NCI-H460 (cell line): ENCODE measurements at regions not wholly inside any gene's neighbourhood (a gene's known extent, or its start where the extent isn't known, plus 50 kb on each side); places are given as distances from the start of the nearest gene placed in this dataset.
A peak's percentile ranks its signal among the peaks of the same experiment; 100 is the strongest.

Experiments
- DNase-seq: peaks from one replicate; pipeline ENCODE4 v3.0.0-alpha.2; 2016; ENCODE audit warnings: low read depth; ENCODE audit errors: extremely low read depth

DNA sequence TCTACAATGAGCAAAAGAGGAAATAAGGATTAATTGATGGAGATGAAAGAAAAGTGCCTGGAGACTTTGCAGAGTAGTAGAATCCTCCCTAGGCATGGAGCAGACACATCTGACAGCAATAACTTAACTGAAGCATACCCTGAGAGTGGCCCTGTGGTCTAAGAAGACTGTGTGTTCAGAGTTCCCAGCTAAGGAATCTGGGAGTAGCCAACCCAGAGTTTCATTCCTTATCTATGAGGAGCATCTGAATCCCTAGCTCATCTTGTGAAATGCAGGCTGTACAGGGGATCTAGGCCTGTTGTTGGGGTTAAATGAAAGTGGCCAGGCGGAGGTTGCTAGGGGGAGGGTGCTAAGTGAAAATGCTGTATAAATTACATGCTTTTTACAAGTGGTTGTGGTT, 233.1 kb upstream of the FBXL7 start:
- DNase-seq, result no peak

DNA sequence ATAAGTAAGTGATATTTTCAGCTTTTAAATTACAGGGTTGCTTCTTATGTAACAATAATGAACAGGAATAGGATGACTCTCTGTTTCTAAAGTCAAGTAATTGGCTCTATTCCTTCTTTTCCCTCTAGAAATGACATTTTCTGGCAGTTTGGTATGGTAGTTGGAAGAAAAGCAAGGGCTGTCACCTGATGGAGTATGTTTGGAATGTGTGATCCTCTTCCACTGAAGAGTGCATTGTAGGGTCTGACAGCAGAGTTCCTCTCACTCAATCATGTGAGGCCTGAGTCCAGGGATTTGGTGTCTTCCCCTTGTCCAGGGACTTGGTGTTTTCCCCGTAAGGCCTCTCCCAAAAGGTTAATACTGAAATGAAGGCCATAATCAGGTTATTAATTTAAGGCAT, 233.8 kb upstream of the FBXL7 start:
- no peak for DNase-seq

DNA sequence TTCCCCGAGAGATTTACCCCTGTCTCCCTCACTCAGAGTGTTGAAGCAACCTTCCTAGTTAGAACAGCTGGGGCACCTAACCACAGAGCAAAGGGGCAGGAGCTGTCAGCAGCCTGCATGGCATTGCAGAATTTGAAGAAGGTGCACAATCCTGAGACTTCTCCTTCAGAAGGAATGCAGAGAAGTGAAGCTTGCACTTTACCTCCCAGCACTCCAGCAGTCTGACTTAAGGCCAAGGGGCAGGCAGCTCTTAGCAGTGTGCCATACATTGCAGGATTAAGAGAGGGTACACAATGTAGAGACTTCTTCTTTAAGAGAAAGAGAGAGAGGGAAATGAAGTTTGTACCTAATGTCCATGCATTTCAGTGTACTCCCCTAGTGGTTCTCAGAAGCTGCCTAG, 236.0 kb upstream of the FBXL7 start:
- DNase-seq, result no peak

GRCh38 chr5:15263406-15263805, 236.6 kb upstream of the FBXL7 start:
- DNase-seq, result no peak

DNA sequence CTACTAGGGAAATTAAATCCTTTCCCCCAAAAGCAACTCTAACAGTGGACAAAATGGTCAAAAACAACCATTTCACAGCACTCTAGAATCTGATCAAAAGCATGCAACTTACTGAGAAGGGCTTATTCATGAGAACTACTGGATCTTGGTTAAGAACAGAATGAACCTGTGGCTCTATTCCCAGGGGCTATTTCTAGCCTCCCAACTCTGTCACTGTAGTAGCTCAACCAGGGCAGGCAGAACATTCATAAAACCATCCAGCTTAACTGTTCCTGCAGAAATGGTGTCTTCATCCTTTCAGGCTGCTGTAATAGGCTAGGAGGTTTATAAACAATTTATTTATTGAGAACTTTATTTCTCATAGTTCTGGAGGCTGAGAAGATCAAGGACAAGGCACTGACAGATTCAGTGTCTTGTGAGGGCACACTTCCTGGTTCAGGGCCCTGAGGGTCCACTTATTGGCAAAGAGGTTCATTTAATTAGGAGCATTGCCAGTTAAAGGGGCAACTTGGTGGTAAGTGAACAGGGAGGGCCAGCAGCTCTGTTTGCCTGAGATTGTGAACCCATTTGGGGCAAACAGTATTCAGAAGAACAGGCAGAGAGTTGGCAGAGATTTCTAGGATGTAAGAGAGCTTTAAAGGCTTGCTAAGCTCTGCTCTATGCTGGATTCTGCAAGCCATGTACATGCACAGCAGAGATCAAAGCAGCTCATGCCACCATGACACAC, 238.5 kb upstream of the FBXL7 start:
- no peak for DNase-seq

GRCh38 chr5:15260356-15261268, 239.4 kb upstream of the FBXL7 start:
- DNase-seq, result no peak

DNA sequence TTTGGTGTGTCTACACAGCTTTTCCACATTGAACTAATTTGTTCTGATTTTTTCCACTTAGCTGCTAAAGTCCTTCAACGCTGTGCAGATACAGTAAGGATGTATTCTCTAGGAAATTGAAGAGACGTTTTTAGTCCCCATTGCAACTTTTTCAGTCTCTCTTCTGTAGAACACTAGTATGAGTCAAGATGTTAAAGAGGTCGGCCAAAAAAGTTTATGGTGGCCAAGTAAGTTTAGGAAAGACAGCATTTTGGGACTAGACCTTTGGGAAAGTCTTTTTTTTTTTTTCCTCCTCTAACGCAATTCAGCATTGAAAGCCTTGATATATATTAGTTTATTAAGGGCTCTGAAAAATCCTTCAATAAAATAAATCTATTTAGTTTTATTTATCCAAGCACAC, 243.5 kb upstream of the FBXL7 start:
- no peak for DNase-seq

DNA sequence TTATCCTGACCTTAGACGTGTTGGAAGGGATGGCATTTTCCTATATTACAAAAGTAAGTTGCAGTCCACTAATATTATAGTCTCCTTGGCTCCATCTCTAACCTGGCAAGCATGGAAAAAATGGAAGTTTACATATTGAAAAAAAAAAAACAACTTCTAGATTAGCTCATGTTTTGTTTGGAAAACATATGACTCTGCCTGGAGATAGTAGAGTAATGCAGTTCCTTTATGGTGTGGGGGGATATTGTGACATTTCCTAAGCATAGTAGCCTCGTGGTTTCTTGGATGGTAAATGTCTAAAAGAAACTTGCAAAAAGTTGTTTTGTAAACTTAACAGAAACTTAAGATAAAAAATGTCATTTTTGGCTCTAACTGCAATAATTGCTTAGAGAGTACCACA, 244.4 kb upstream of the FBXL7 start:
- DNase-seq, result no peak

DNA sequence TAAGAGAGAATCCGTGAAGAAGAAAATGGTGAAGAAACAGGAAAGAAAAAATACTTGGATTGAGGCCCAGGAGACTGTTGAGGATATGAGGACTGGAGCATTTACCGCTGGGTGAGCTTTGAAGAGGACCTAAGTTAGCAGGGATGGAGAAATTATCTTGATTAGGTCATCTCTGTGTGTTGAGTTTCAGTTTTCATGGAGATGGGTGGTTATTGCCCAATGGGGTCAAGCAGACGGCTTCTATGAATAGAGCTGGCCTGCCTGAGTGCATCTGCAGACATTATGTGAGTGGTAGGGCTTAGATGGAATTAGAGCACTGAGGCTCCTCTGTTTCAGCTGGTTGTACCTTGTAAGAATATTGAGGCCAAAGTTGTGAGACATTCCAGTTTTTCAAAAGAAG, 245.4 kb upstream of the FBXL7 start:
- DNase-seq, result no peak

- no peak for DNase-seq
Measured at GRCh38 chr5:15252331-15252730, 247.6 kb upstream of the FBXL7 start.

- peak; percentile 13 for DNase-seq
Measured at GRCh38 chr5:15249152-15249551, 250.8 kb upstream of the FBXL7 start.

DNA sequence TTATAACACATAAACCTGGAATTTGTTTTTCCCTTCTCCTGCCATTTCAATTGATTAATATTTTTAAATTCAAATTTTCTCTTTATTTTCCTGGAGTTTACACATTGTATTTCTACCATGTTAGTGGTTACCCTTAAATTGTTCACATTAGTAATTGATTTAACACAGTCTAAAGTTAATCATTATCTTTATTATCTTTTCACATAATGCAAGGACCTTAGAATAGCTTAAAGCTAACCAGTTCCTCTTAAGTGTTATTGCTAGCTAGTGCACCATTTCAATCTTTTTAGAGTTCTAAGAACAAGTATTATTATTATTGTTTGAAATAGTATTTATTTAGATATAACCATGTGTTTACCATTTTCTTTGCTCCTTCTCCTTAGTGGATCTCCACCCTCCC, 251.2 kb upstream of the FBXL7 start:
- no peak for DNase-seq

DNA sequence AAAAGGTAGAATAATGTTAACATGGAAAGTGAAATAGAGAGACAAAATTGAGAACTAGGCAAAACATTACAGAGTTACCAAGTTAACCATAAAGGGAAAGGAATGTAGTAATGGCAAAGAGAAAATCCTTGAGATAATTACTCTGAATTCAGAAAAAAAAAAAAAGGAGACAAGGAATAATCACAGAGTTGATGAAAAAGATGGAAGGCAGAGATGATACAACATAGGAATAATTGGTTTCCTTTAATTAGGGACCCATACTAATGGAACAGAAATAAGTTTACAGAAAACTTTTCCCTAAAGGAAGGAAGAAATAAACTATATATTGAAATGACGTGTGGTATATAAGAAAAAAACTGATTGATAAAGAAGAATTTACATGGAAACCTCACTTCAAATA, 254.1 kb upstream of the FBXL7 start:
- DNase-seq, result no peak

- DNase-seq, result no peak
Measured at GRCh38 chr5:15243301-15244020, 256.5 kb upstream of the FBXL7 start.

DNA sequence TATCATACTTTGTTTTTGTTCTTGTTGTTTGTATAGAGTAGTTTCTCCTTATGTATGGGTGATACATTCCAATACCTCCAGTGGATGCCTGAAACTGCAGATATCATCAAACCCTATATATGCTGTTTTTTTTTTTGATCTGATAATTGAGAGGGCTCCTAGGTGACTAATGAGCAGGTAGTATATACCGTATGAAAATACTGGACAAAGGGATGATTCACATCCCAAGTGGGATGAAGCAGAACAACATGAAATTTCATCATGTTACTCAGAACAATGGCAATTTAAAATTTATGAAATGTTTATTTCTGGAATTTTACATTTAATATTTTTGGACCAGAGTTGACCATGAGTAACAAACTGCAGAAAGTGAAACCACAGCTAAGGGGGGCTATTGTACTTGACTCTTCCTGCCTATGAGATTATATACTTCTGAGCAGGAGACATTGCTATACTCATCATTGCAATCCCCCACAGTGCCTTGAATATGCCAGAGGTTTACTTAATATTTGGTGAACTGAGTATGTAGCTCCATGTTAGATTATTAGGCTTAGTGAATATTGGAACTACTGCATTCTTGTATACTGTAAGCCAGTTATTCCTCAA, 258.7 kb upstream of the FBXL7 start:
- DNase-seq, result no peak

GRCh38 chr5:15238006-15238405, 262.0 kb upstream of the FBXL7 start:
- no peak for DNase-seq

DNA sequence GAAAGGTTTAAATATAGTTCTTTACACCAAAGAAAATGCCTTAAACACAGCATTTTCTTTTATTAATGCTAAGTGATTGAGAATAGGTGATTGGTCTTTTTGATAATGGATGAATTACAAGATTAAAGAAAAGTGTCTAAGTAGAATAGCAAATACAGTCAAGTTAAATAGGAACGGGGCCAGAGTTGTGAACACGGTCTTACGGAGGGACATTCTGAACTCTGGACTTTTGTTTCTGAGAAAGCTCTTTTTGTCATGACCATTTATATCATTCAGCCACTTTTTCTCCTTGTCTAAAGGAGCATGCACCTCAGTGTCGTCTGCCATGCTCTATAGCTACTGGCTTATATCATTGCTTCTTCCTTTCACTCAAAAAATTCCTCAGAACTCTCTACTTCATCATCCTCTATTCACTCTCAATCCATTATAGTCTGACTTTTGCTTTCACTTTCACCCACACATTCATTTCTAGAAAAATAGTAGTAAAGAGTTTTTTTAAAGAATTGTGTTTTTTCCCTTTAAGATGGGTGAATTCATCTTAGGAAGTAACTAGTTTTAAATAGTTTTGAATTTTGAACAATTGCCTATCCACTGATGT, 263.0 kb upstream of the FBXL7 start:
- DNase-seq, result no peak

DNA sequence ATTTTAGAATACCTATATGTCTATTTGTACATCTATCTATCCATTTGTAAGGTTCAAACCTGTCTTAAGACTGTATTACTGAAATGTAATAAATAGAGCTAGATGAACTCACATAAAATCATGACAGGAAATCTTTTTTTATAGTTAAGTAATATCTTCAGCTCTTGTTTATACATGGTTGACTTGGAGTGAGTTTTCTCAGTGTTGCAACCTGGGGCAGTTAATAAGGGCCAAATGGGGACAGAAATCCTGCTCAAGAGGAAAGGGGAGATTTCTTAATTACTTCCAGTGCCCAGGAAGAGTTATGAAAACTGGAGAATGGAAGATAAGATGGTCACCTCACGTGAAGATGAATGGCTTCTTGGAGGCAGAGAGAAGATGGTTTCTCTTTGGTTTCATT, 265.1 kb upstream of the FBXL7 start:
- DNase-seq, result no peak

DNA sequence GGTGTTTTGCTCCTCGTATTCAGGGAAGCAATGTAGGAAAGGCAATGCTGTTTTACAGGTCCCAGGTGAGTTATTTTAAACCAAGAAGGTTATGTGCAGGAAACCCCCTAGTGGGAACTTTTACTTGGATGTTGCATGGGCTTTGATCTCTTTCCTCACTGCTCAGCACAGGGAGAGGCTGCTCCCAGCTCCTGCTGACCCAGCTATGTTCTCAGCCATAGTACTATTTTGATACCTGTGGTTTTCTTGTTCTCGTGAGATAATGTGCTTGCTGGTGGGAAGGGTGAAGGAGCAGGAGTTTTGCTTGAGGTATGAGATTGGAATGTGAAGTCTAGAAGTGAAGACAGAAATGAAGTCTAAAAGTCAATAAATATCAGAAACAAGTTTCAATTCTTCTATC, 265.6 kb upstream of the FBXL7 start:
- no peak for DNase-seq

GRCh38 chr5:15233566-15233965, 266.4 kb upstream of the FBXL7 start:
- DNase-seq, result no peak

- DNase-seq, result no peak
Measured at GRCh38 chr5:15222156-15222555, 277.8 kb upstream of the FBXL7 start.
